Keratinocyte (primary cell): ENCODE measurements at regions not wholly inside any gene's neighbourhood (a gene's known extent, or its start where the extent isn't known, plus 50 kb on each side); places are given as distances from the start of the nearest gene placed in this dataset.

Experiments used
- CTCF ChIP-seq, 3 experiments: IDR thresholded peaks in 1 of 3; conservative IDR thresholded peaks in 1 of 3; optimal IDR thresholded peaks in 1 of 3; 2 replicates in 2 of 3; 3 replicates in 1 of 3; pipeline versions ENCODE3 to v1.5.1; 2011; ENCODE audit warnings: low read length in 3 of 3, mild to moderate bottlenecking in 3 of 3, moderate library complexity in 2 of 3, control low read depth in 1 of 3, inconsistent platforms in 1 of 3; ENCODE audit not compliant: insufficient read depth in 2 of 3; ENCODE audit errors: extremely low read depth in 1 of 3
- EZH2 ChIP-seq: IDR thresholded peaks from one replicate; pipeline ENCODE4 v1.6.1; 2012; ENCODE audit warnings: inconsistent platforms, mild to moderate bottlenecking, low read length, moderate library complexity

- no peak for TF ChIP-seq CTCF (optimal IDR thresholded peaks at IDR 0.05 in 1 of 3, IDR thresholded peaks at IDR 0.05 in 1 of 3, conservative IDR thresholded peaks at IDR 0.05 in 1 of 3; ENCODE audit: extremely low read depth in 1 of 3, insufficient read depth in 2 of 3, low read length in 3 of 3)
- no peak for TF ChIP-seq EZH2
These were observed 131.9 kb downstream of the BOD1 start for GRCh38 chr5:173484569-173484968.
